Neural cell (in vitro differentiated cells): ENCODE measurements at regions not wholly inside any gene's neighbourhood (a gene's known extent, or its start where the extent isn't known, plus 50 kb on each side); places are given as distances from the start of the nearest gene placed in this dataset.
"Not testable (repeated sequence)": the region's sequence is repeated elsewhere in the genome, so short reads cannot be mapped to it uniquely, and the experiment has no call there.

Experiments
- H2AFZ ChIP-seq: fragments of 200-600, 300-800 bp; sonication (generic), shearing (Covaris generic); 2 replicates; pipeline ENCODE4 v1.6.0; 2014; ENCODE audit warnings: low read depth, mild to moderate bottlenecking, antibody characterized with exemption, low read length, moderate library complexity
- H3F3A ChIP-seq: fragments of 200-600 bp; shearing (Covaris generic); 2 replicates; pipeline ENCODE4 v1.6.1; 2016; ENCODE audit warnings: mild to moderate bottlenecking, moderate library complexity, mixed read lengths, antibody characterized with exemption, low read length; ENCODE audit not compliant: insufficient read depth, poor library complexity, severe bottlenecking
- H3K27ac ChIP-seq: fragments of 200-600, 300-800 bp; sonication (generic), shearing (Covaris generic); 2 replicates; pipeline ENCODE4 v1.5.1; 2014; ENCODE audit warnings: mild to moderate bottlenecking, low read length, moderate library complexity
- H3K27me3 ChIP-seq: fragments of 300-800, 200-600 bp; sonication (generic), shearing (Covaris generic); 2 replicates; pipeline ENCODE4 v1.6.0; 2014; ENCODE audit warnings: mild to moderate bottlenecking, low read depth, low read length, moderate library complexity; ENCODE audit not compliant: insufficient read depth
- H3K36me3 ChIP-seq: fragments of 300-800, 200-600 bp; sonication (generic), shearing (Covaris generic); 2 replicates; pipeline ENCODE4 v1.5.1; 2014; ENCODE audit warnings: mild to moderate bottlenecking, antibody characterized with exemption, low read length, moderate library complexity; ENCODE audit not compliant: insufficient read depth
- H3K4me2 ChIP-seq: fragments of 300-800, 200-600 bp; sonication (generic), shearing (Covaris generic); 2 replicates; pipeline ENCODE4 v1.6.0; 2014; ENCODE audit warnings: mild to moderate bottlenecking, low read length
- H3K4me3 ChIP-seq: fragments of 300-800, 200-600 bp; sonication (generic), shearing (Covaris generic); 2 replicates; pipeline ENCODE4 v1.5.1; 2014; ENCODE audit warnings: mild to moderate bottlenecking, low read length, moderate library complexity
- H3K79me2 ChIP-seq: fragments of 200-600 bp; shearing (Covaris generic); replicated peaks from 2 replicates; pipeline ENCODE4 v1.6.0; 2014; ENCODE audit warnings: mild to moderate bottlenecking, low read length, moderate library complexity; ENCODE audit not compliant: insufficient read depth
- H3K9ac ChIP-seq: fragments of 300-800, 200-600 bp; sonication (generic), shearing (Covaris generic); 2 replicates; pipeline ENCODE4 v1.6.1; 2016; ENCODE audit warnings: mild to moderate bottlenecking, low read length, mixed read lengths
- H3K9me2 ChIP-seq: fragments of 200-600 bp; shearing (Covaris generic); 2 replicates; pipeline ENCODE4 v1.6.1; 2016; ENCODE audit warnings: mild to moderate bottlenecking, low read length, mixed read lengths; ENCODE audit not compliant: insufficient read depth
- H3K9me3 ChIP-seq: fragments of 200-600, 300-800 bp; sonication (generic), shearing (Covaris generic); 2 replicates; pipeline ENCODE4 v1.6.1; 2016; ENCODE audit warnings: mild to moderate bottlenecking, mixed run types, low read length, moderate library complexity, mixed read lengths
- H4K20me1 ChIP-seq: fragments of 200-600 bp; shearing (Covaris generic); 2 replicates; pipeline ENCODE4 v1.6.1; 2016; ENCODE audit warnings: mild to moderate bottlenecking, mixed run types; ENCODE audit not compliant: insufficient read depth
- EP300 ChIP-seq: fragments of 450-650 bp; conservative IDR thresholded peaks from 2 replicates; pipeline ENCODE4 v1.6.1; 2014; ENCODE audit warnings: antibody characterized with exemption, mild to moderate bottlenecking, moderate library complexity; ENCODE audit not compliant: poor library complexity, severe bottlenecking
- EZH2 ChIP-seq: fragments of 200-600, 300-800 bp; shearing (Covaris generic), sonication (generic); IDR thresholded peaks from 2 replicates; pipeline ENCODE4 v1.6.1; 2014; ENCODE audit warnings: antibody characterized with exemption, low read length, borderline replicate concordance, mild to moderate bottlenecking; ENCODE audit not compliant: insufficient read depth, poor library complexity, severe bottlenecking
- MXI1 ChIP-seq: fragments of 450-650 bp; conservative IDR thresholded peaks from 2 replicates; pipeline ENCODE4 v1.6.1; 2014; ENCODE audit warnings: antibody characterized with exemption, mild to moderate bottlenecking; ENCODE audit not compliant: poor library complexity, severe bottlenecking
- POLR2AphosphoS5 ChIP-seq: IDR thresholded peaks from 2 replicates; pipeline ENCODE4 v1.6.1; 2012
- RAD21 ChIP-seq: fragments of 450-650 bp; conservative IDR thresholded peaks from 2 replicates; pipeline ENCODE4 v1.6.1; 2014; ENCODE audit warnings: antibody characterized with exemption, mild to moderate bottlenecking, moderate library complexity
- SMC3 ChIP-seq: fragments of 450-650 bp; conservative IDR thresholded peaks from 2 replicates; pipeline ENCODE4 v1.6.1; 2014; ENCODE audit warnings: antibody characterized with exemption, mild to moderate bottlenecking, moderate library complexity; ENCODE audit not compliant: poor library complexity
- TAF1 ChIP-seq: IDR thresholded peaks from 2 replicates; pipeline ENCODE4 v1.6.1; 2012; ENCODE audit warnings: low read depth
- TF ChIP-seq, protein P1 (sequence below): IDR thresholded peaks from 2 replicates; pipeline ENCODE4 v1.6.1; 2012; ENCODE audit warnings: borderline replicate concordance
- TF ChIP-seq, protein P2 (sequence below): fragments of 450-650 bp; IDR thresholded peaks from 2 replicates; pipeline ENCODE4 v1.5.1; 2014; ENCODE audit warnings: antibody characterized with exemption, mild to moderate bottlenecking, moderate library complexity; ENCODE audit not compliant: poor library complexity, severe bottlenecking

DNA sequence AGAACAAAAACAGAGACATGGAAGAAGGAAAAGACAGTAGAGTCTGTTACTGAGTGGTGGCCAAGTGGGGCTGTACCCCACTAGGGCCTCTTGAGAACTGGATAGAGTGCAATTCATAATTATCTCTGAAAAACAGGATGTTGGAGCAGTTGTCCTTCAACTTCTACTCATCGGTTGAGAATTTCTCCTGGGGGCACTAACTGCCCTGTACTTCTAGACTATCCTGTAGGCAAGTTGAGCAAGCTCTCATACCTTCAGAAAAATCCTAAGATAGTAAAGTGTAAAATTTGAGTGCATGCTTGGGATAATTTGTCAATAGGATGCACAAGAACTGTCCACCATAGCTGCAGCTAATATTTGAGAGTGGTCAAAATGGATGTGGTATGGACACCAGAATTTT, 179.7 kb upstream of the CNKSR2 start:
- no peak overlapping the region for H3K27ac ChIP-seq
- no peaks in the 10 kb centered on the region for H3K9me2 ChIP-seq
- no peaks in the 10 kb centered on the region for H3K36me3 ChIP-seq
- no peaks in the 10 kb centered on the region for H3F3A ChIP-seq
- no peaks in the 10 kb centered on the region for H3K79me2 ChIP-seq
- H3K4me3 ChIP-seq, result no peak overlapping the region
- no peak overlapping the region for H3K9ac ChIP-seq
- no peaks in the 10 kb centered on the region for H4K20me1 ChIP-seq
- no peaks in the 10 kb centered on the region for H3K27me3 ChIP-seq
- no peak overlapping the region for H3K4me2 ChIP-seq
- no peaks in the 10 kb centered on the region for H3K9me3 ChIP-seq
- TF ChIP-seq RAD21, result no peak
- no peak for TF ChIP-seq EP300
- TF ChIP-seq, protein P1, sequence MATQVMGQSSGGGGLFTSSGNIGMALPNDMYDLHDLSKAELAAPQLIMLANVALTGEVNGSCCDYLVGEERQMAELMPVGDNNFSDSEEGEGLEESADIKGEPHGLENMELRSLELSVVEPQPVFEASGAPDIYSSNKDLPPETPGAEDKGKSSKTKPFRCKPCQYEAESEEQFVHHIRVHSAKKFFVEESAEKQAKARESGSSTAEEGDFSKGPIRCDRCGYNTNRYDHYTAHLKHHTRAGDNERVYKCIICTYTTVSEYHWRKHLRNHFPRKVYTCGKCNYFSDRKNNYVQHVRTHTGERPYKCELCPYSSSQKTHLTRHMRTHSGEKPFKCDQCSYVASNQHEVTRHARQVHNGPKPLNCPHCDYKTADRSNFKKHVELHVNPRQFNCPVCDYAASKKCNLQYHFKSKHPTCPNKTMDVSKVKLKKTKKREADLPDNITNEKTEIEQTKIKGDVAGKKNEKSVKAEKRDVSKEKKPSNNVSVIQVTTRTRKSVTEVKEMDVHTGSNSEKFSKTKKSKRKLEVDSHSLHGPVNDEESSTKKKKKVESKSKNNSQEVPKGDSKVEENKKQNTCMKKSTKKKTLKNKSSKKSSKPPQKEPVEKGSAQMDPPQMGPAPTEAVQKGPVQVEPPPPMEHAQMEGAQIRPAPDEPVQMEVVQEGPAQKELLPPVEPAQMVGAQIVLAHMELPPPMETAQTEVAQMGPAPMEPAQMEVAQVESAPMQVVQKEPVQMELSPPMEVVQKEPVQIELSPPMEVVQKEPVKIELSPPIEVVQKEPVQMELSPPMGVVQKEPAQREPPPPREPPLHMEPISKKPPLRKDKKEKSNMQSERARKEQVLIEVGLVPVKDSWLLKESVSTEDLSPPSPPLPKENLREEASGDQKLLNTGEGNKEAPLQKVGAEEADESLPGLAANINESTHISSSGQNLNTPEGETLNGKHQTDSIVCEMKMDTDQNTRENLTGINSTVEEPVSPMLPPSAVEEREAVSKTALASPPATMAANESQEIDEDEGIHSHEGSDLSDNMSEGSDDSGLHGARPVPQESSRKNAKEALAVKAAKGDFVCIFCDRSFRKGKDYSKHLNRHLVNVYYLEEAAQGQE, result no peak
- no peak for TF ChIP-seq POLR2AphosphoS5
- TF ChIP-seq, protein P2, sequence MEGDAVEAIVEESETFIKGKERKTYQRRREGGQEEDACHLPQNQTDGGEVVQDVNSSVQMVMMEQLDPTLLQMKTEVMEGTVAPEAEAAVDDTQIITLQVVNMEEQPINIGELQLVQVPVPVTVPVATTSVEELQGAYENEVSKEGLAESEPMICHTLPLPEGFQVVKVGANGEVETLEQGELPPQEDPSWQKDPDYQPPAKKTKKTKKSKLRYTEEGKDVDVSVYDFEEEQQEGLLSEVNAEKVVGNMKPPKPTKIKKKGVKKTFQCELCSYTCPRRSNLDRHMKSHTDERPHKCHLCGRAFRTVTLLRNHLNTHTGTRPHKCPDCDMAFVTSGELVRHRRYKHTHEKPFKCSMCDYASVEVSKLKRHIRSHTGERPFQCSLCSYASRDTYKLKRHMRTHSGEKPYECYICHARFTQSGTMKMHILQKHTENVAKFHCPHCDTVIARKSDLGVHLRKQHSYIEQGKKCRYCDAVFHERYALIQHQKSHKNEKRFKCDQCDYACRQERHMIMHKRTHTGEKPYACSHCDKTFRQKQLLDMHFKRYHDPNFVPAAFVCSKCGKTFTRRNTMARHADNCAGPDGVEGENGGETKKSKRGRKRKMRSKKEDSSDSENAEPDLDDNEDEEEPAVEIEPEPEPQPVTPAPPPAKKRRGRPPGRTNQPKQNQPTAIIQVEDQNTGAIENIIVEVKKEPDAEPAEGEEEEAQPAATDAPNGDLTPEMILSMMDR, result no peak
- TF ChIP-seq EZH2, result no peak
- TF ChIP-seq MXI1, result no peak
- no peak for TF ChIP-seq TAF1
- no peak for TF ChIP-seq SMC3
- H2AFZ ChIP-seq, result no peak overlapping the region

DNA sequence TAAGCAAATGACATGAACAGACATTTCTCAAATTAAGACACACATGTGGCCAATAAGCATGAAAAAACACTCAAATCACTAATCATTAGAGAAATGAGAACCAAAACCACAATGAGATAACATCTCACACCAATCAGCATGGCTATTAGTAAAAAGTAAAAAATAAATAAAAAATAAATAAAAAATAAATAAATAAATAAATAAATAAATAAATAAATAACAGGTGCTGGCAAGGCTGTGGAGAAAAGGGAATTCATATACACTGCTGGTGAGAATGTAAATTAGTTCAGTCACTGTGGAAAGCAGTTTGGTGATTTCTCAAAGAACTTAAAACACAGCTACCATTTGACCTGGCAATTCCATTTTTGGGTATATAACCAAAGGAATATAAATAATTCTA, 167.1 kb upstream of the CNKSR2 start:
- no peaks in the 10 kb centered on the region for H4K20me1 ChIP-seq
- no peak overlapping the region for H3K27ac ChIP-seq
- no peak overlapping the region for H3K4me3 ChIP-seq
- H3K36me3 ChIP-seq, result no peaks in the 10 kb centered on the region
- H3K9ac ChIP-seq, result no peak overlapping the region
- no peak overlapping the region for H3K4me2 ChIP-seq
- H3K79me2 ChIP-seq, result no peaks in the 10 kb centered on the region
- H3K27me3 ChIP-seq, result no peaks in the 10 kb centered on the region
- no peaks in the 10 kb centered on the region for H3K9me3 ChIP-seq
- H3K9me2 ChIP-seq, result no peaks in the 10 kb centered on the region
- H3F3A ChIP-seq, result no peaks in the 10 kb centered on the region
- TF ChIP-seq POLR2AphosphoS5 (no peak), EP300 (no peak), RAD21 (no peak), TAF1 (no peak), SMC3 (no peak), EZH2 (no peak)
- TF ChIP-seq, protein P2, result no peak
- no peak overlapping the region for H2AFZ ChIP-seq

DNA sequence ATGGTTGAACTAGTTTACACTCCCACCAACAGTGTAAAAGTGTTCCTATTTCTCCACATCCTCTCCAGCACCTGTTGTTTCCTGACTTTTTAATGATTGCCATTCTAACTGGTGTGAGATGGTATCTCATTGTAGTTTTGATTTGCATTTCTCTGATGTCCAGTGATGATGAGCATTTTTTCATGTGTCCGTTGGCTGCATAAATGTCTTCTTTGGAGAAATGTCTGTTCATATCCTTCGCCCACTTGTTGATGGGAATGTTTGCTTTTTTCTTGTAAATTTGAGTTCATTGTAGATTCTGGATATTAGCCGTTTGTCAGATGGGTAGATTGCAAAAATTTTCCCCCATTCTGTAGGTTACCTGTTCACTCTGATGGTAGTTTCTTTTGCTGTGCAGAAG, 155.0 kb upstream of the CNKSR2 start:
- H3K79me2 ChIP-seq, H4K20me1 ChIP-seq, H3K36me3 ChIP-seq, H3K9ac ChIP-seq, H3K9me2 ChIP-seq, H2AFZ ChIP-seq, H3K4me2 ChIP-seq, H3K27me3 ChIP-seq, H3K27ac ChIP-seq, H3K4me3 ChIP-seq, H3F3A ChIP-seq, H3K9me3 ChIP-seq: not testable (repeated sequence)
